ENCODE measurements at regions not wholly inside any gene's neighbourhood (a gene's known extent, or its start where the extent isn't known, plus 50 kb on each side); places are given as distances from the start of the nearest gene placed in this dataset.

- H3K4me3 Mint-ChIP-seq (ENCODE audit: unreplicated experiment): no peak overlapping the region
- no peaks in the 10 kb centered on the region for H3K9me3 Mint-ChIP-seq (ENCODE audit: unreplicated experiment)
- H3K27ac Mint-ChIP-seq (ENCODE audit: unreplicated experiment): no peak overlapping the region
- DNase-seq: no peak
- no peaks in the 10 kb centered on the region for H3K4me1 Mint-ChIP-seq (ENCODE audit: low read depth, unreplicated experiment)
- H3K36me3 Mint-ChIP-seq (ENCODE audit: unreplicated experiment): peaks cover 7% of the 10 kb centered on the region
- TF ChIP-seq, protein P1, sequence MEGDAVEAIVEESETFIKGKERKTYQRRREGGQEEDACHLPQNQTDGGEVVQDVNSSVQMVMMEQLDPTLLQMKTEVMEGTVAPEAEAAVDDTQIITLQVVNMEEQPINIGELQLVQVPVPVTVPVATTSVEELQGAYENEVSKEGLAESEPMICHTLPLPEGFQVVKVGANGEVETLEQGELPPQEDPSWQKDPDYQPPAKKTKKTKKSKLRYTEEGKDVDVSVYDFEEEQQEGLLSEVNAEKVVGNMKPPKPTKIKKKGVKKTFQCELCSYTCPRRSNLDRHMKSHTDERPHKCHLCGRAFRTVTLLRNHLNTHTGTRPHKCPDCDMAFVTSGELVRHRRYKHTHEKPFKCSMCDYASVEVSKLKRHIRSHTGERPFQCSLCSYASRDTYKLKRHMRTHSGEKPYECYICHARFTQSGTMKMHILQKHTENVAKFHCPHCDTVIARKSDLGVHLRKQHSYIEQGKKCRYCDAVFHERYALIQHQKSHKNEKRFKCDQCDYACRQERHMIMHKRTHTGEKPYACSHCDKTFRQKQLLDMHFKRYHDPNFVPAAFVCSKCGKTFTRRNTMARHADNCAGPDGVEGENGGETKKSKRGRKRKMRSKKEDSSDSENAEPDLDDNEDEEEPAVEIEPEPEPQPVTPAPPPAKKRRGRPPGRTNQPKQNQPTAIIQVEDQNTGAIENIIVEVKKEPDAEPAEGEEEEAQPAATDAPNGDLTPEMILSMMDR (IDR thresholded peaks at IDR 0.05; ENCODE audit: partially characterized antibody, unreplicated experiment): no peak
- H3K27me3 Mint-ChIP-seq (ENCODE audit: unreplicated experiment): no peaks in the 10 kb centered on the region
These were observed 71.8 kb upstream of the SYPL1 start for GRCh38 chr7:106183952-106184351.

- no peaks in the 10 kb centered on the region for H3K27me3 Mint-ChIP-seq (ENCODE audit: unreplicated experiment)
- no peak for DNase-seq
- no peak overlapping the region for H3K27ac Mint-ChIP-seq (ENCODE audit: unreplicated experiment)
- TF ChIP-seq, protein P1 (IDR thresholded peaks at IDR 0.05; ENCODE audit: partially characterized antibody, unreplicated experiment): no peak
- H3K4me3 Mint-ChIP-seq (ENCODE audit: unreplicated experiment): no peak overlapping the region
- peaks cover 7% of the 10 kb centered on the region for H3K36me3 Mint-ChIP-seq (ENCODE audit: unreplicated experiment)
- H3K4me1 Mint-ChIP-seq (ENCODE audit: low read depth, unreplicated experiment): no peaks in the 10 kb centered on the region
- no peaks in the 10 kb centered on the region for H3K9me3 Mint-ChIP-seq (ENCODE audit: unreplicated experiment)
These were observed 70.8 kb upstream of the SYPL1 start for GRCh38 chr7:106182904-106183303.

- Mint-ChIP-seq H3K4me1 (ENCODE audit: low read depth, unreplicated experiment) (no peaks in the 10 kb centered on the region), H3K4me3 (ENCODE audit: unreplicated experiment) (no peak overlapping the region)
- TF ChIP-seq, protein P1 (IDR thresholded peaks at IDR 0.05; ENCODE audit: partially characterized antibody, unreplicated experiment): no peak
These were observed 69.7 kb upstream of the SYPL1 start for GRCh38 chr7:106181658-106182265.

GRCh38 chr7:106180721-106181120 lies 68.6 kb upstream of the SYPL1 start:
- TF ChIP-seq, protein P1 (IDR thresholded peaks at IDR 0.05; ENCODE audit: partially characterized antibody, unreplicated experiment): no peak
- Mint-ChIP-seq H3K36me3 (ENCODE audit: unreplicated experiment) (no peaks in the 10 kb centered on the region), H3K27me3 (ENCODE audit: unreplicated experiment) (no peaks in the 10 kb centered on the region), H3K27ac (ENCODE audit: unreplicated experiment) (no peak overlapping the region), H3K9me3 (ENCODE audit: unreplicated experiment) (no peaks in the 10 kb centered on the region), H3K4me3 (ENCODE audit: unreplicated experiment) (no peak overlapping the region), H3K4me1 (ENCODE audit: low read depth, unreplicated experiment) (no peaks in the 10 kb centered on the region)
- no peak for DNase-seq

More at GRCh38 chr7:106181658-106182265, 69.7 kb upstream of the SYPL1 start:
- no peak for DNase-seq
- H3K36me3 Mint-ChIP-seq (ENCODE audit: unreplicated experiment): peaks cover 2% of the 10 kb centered on the region
- no peaks in the 10 kb centered on the region for H3K9me3 Mint-ChIP-seq (ENCODE audit: unreplicated experiment)
- no peaks in the 10 kb centered on the region for H3K27me3 Mint-ChIP-seq (ENCODE audit: unreplicated experiment)
- no peak overlapping the region for H3K27ac Mint-ChIP-seq (ENCODE audit: unreplicated experiment)

DNA sequence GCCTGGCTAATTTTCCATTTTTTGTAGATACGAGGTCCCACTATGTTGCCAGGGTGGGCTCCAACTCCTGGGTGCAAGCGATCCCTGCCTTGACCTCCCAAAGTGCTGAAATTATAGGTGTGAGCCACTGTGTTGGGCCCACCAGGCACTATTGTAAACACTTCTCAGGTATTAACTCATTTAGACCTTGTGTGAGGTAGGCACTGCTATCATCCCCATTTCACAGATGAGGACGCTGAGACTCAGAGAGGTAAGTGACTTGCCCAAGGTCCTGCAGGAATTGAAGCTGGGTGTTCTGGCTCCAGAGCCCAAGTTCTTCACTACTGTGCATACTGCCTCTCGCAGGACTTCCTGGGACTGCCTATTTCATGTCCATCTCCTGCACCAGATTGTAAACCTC lies 67.1 kb upstream of the SYPL1 start:
- Mint-ChIP-seq H3K36me3 (ENCODE audit: unreplicated experiment) (no peaks in the 10 kb centered on the region), H3K9me3 (ENCODE audit: unreplicated experiment) (no peaks in the 10 kb centered on the region), H3K4me3 (ENCODE audit: unreplicated experiment) (no peak overlapping the region), H3K4me1 (ENCODE audit: low read depth, unreplicated experiment) (no peaks in the 10 kb centered on the region), H3K27ac (ENCODE audit: unreplicated experiment) (no peak overlapping the region), H3K27me3 (ENCODE audit: unreplicated experiment) (no peaks in the 10 kb centered on the region)
- TF ChIP-seq, protein P1 (IDR thresholded peaks at IDR 0.05; ENCODE audit: partially characterized antibody, unreplicated experiment): no peak
- no peak for DNase-seq
